B cell (primary cell): ENCODE measurements at regions not wholly inside any gene's neighbourhood (a gene's known extent, or its start where the extent isn't known, plus 50 kb on each side); places are given as distances from the start of the nearest gene placed in this dataset.

Source experiments
- CTCF ChIP-seq: fragments of 200-600 bp; IDR thresholded peaks from one replicate; pipeline ENCODE4 v1.8.0; 2022; ENCODE audit warnings: antibody characterized with exemption, mild to moderate bottlenecking
- EZH2 ChIP-seq: IDR thresholded peaks from 2 replicates; pipeline ENCODE4 v1.6.1; 2012; ENCODE audit warnings: borderline replicate concordance, low read depth, mild to moderate bottlenecking, moderate library complexity, low read length; ENCODE audit not compliant: insufficient read depth, poor library complexity, severe bottlenecking

GRCh38 chr9:80208696-80209095 lies 636.9 kb downstream of the TLE4 start:
- TF ChIP-seq CTCF, result no peak
- no peak for TF ChIP-seq EZH2
